Smooth muscle cell (in vitro differentiated cells): ENCODE measurements at regions not wholly inside any gene's neighbourhood (a gene's known extent, or its start where the extent isn't known, plus 50 kb on each side); places are given as distances from the start of the nearest gene placed in this dataset. TPM values are rescaled to one million over a fixed set of nuclear protein-coding genes. Genes with fewer than 3 reads are reported as not detected.
A peak's percentile ranks its signal among the peaks of the same experiment; 100 is the strongest.

Source experiments
- DNase-seq: peaks from one replicate; lab custom pipeline; 2025; ENCODE audit not compliant: unreplicated experiment; lab: John Stamatoyannopoulos, UW
- H2AFZ ChIP-seq: fragments of 200-600 bp; sonication (generic); 2 replicates; pipeline ENCODE4 v1.6.0; 2016; ENCODE audit warnings: antibody characterized with exemption, low read depth, mild to moderate bottlenecking
- H3F3A ChIP-seq: fragments of 200-600 bp; sonication (generic); 2 replicates; pipeline ENCODE4 v1.6.0; 2017; ENCODE audit warnings: antibody characterized with exemption, low read depth
- H3K27ac ChIP-seq: fragments of 200-600 bp; sonication (generic); 2 replicates; pipeline ENCODE4 v1.5.1; 2016; ENCODE audit warnings: low read depth, mild to moderate bottlenecking
- H3K27me3 ChIP-seq: fragments of 200-600 bp; sonication (generic); 2 replicates; pipeline ENCODE4 v1.6.1; 2016; ENCODE audit warnings: low read depth, mild to moderate bottlenecking
- H3K36me3 ChIP-seq: fragments of 200-600 bp; sonication (generic); 2 replicates; pipeline ENCODE4 v1.5.1; 2016; ENCODE audit warnings: low read depth
- H3K4me1 ChIP-seq: fragments of 200-600 bp; sonication (generic); 2 replicates; pipeline ENCODE4 v1.5.1; 2016; ENCODE audit warnings: low read depth
- H3K4me2 ChIP-seq: fragments of 200-600 bp; sonication (generic); 2 replicates; pipeline ENCODE4 v1.6.0; 2016; ENCODE audit warnings: mild to moderate bottlenecking
- H3K4me3 ChIP-seq: fragments of 200-600 bp; sonication (generic); 2 replicates; pipeline ENCODE4 v1.5.1; 2016; ENCODE audit warnings: mild to moderate bottlenecking
- H3K79me2 ChIP-seq: fragments of 200-600 bp; sonication (generic); 2 replicates; pipeline ENCODE4 v1.6.0; 2016; ENCODE audit warnings: low read depth, mild to moderate bottlenecking
- H3K9ac ChIP-seq: fragments of 200-600 bp; sonication (generic); 2 replicates; pipeline ENCODE4 v1.6.0; 2016; ENCODE audit warnings: low read depth
- H3K9me3 ChIP-seq: fragments of 200-600 bp; sonication (generic); replicated peaks from 2 replicates; pipeline ENCODE4 v1.5.1; 2016; ENCODE audit warnings: low read depth
- H4K20me1 ChIP-seq: fragments of 200-600 bp; sonication (generic); 2 replicates; pipeline ENCODE4 v1.6.0; 2016; ENCODE audit warnings: low read depth
- WGBS: methylation state at CpG from one replicate; pipeline ENCODE4 v1.1.7; 2016; ENCODE audit warnings: low lambda C conversion rate; 5-methylcytosine and 5-hydroxymethylcytosine counted together
- small RNA-seq: library from RNA; depleted of rRNA; stranded (forward); fragments of <200 nt; gene quantifications from one replicate; pipeline ENCODE3, GENCODE V24; 2014
- TF ChIP-seq, protein P1 (sequence below): fragments of 200-600 bp; sonication (generic); IDR thresholded peaks from 2 replicates; pipeline ENCODE4 v1.5.1; 2017; ENCODE audit warnings: borderline replicate concordance, mild to moderate bottlenecking, antibody characterized with exemption; ENCODE audit not compliant: insufficient read depth, poor library complexity, severe bottlenecking

DNA sequence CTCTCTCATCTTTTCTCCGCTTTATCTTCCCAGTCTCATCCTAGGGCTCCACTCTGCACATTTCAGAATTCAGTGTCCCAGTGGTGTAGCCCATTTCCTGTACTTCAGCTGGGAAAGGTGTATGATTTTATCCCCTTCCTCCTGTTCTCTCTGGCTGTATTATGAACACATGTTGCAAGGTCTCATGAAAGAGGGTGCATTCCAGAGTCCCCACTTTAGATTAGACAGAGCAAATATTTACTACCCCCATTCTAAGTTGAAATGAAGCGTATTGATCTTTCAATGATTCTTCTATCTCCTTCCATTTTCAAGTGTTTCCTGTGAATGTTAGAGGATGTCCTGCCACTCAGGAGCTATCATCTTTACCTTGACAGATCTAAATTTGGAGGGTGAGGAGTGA is 123.2 kb downstream of the WIF1 start:
- WGBS, result 66% methylated on average over 2 of the region's 2 CpGs
- Histone ChIP-seq H3K4me3 (no peak overlapping the region), H3K27ac (no peak overlapping the region), H3F3A (no peaks in the 10 kb centered on the region), H3K79me2 (no peaks in the 10 kb centered on the region), H3K9me3 (no peaks in the 10 kb centered on the region), H3K9ac (no peak overlapping the region), H3K4me1 (peaks cover 8% of the 10 kb centered on the region), H3K4me2 (peak overlapping the region; percentile 63), H2AFZ (no peak overlapping the region), H3K27me3 (peaks cover 13% of the 10 kb centered on the region), H4K20me1 (no peaks in the 10 kb centered on the region), H3K36me3 (no peaks in the 10 kb centered on the region)
- TF ChIP-seq, protein P1, sequence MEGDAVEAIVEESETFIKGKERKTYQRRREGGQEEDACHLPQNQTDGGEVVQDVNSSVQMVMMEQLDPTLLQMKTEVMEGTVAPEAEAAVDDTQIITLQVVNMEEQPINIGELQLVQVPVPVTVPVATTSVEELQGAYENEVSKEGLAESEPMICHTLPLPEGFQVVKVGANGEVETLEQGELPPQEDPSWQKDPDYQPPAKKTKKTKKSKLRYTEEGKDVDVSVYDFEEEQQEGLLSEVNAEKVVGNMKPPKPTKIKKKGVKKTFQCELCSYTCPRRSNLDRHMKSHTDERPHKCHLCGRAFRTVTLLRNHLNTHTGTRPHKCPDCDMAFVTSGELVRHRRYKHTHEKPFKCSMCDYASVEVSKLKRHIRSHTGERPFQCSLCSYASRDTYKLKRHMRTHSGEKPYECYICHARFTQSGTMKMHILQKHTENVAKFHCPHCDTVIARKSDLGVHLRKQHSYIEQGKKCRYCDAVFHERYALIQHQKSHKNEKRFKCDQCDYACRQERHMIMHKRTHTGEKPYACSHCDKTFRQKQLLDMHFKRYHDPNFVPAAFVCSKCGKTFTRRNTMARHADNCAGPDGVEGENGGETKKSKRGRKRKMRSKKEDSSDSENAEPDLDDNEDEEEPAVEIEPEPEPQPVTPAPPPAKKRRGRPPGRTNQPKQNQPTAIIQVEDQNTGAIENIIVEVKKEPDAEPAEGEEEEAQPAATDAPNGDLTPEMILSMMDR, result no peak
- no peak for DNase-seq

DNA sequence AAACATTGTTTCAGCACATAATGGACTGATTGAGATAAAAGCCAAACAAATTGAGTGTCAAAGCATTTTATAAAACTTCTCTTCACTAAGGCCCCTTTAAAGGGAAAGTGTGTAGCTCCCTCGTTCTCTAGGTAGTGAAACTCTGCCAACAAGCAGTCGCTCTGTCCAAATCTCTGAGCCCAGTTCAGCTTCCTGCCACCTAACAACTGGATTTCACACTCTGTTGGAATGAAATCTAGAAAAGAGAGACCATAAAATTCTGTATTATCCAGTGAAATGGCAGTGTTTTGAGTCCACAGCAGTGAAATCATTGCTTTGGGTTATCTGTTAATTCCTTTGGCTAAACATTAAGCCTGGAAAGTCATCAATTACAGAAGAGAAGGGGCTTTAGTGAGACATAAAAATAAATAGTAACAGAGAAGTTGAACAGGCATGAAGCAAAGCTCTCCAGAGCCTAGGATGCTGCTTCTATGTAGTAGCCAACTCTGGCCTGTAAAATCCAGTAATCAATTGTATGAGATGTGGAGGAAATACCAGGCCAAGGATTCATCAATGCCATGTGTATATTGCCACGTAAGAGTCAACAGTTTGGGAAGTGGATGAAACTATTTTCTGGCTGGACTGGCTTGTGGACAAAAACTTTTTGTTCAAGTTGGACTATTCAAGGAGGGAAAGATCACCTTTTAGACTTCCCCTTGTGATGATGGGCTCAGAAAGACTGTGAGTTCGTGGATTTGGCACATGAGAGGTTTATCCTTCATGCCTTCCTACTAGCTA is 122.5 kb downstream of the WIF1 start:
- H3F3A ChIP-seq, result no peaks in the 10 kb centered on the region
- DNase-seq, result no peak
- no peaks in the 10 kb centered on the region for H3K9me3 ChIP-seq
- TF ChIP-seq, protein P1, result no peak
- H3K4me3 ChIP-seq, result no peak overlapping the region
- H3K4me2 ChIP-seq, result peak overlapping the region; percentile 63
- H4K20me1 ChIP-seq, result no peaks in the 10 kb centered on the region
- peaks cover 13% of the 10 kb centered on the region for H3K27me3 ChIP-seq
- WGBS, result 29% methylated on average over 4 of the region's 4 CpGs
- H2AFZ ChIP-seq, result no peak overlapping the region
- H3K27ac ChIP-seq, result no peak overlapping the region
- no peaks in the 10 kb centered on the region for H3K79me2 ChIP-seq
- H3K4me1 ChIP-seq, result peaks cover 4% of the 10 kb centered on the region
- H3K9ac ChIP-seq, result no peak overlapping the region
- no peaks in the 10 kb centered on the region for H3K36me3 ChIP-seq

DNA sequence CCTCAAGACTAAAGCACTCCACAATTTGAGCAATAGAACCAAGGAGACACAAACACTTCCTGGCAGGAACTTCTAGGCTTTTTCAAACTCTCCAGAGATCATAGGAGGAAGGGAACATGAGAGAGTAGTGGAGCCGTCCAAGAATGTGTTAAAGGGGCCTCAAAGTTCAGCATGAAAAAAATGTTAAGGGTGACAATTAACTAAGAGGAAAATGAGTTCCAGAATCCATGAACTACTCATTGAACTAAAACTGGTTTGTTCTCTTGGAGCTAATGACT is 122.0 kb downstream of the WIF1 start:
- H4K20me1 ChIP-seq, result no peaks in the 10 kb centered on the region
- H3K9ac ChIP-seq, result no peak overlapping the region
- no peaks in the 10 kb centered on the region for H3K36me3 ChIP-seq
- WGBS, result 39% methylated on average over 1 of the region's 1 CpG
- peaks cover 4% of the 10 kb centered on the region for H3K4me1 ChIP-seq
- no peak overlapping the region for H3K27ac ChIP-seq
- TF ChIP-seq, protein P1, result no peak
- H2AFZ ChIP-seq, result no peak overlapping the region
- H3K4me3 ChIP-seq, result no peak overlapping the region
- no peaks in the 10 kb centered on the region for H3F3A ChIP-seq
- H3K27me3 ChIP-seq, result peaks cover 13% of the 10 kb centered on the region
- no peaks in the 10 kb centered on the region for H3K9me3 ChIP-seq
- DNase-seq, result no peak
- H3K79me2 ChIP-seq, result no peaks in the 10 kb centered on the region
- no peak overlapping the region for H3K4me2 ChIP-seq

Small RNAs in the stretch of these regions (small RNA-seq; reads per million reads assigned to genes)
- not detected for gene RNU6ATAC42P
